Activated CD8-positive, alpha-beta memory T cell treated with anti-CD3 and anti-CD28 coated beads for 1 hour (primary cell): ENCODE measurements at regions not wholly inside any gene's neighbourhood (a gene's known extent, or its start where the extent isn't known, plus 50 kb on each side); places are given as distances from the start of the nearest gene placed in this dataset.

ENCODE experiments used
- DNase-seq, 2 donors: peaks; one replicate each; pipeline ENCODE4 v3.0.0-alpha.2; 2020; ENCODE audit warnings: low read depth in 1 of 2; ENCODE audit errors: extremely low read depth in 1 of 2

DNA sequence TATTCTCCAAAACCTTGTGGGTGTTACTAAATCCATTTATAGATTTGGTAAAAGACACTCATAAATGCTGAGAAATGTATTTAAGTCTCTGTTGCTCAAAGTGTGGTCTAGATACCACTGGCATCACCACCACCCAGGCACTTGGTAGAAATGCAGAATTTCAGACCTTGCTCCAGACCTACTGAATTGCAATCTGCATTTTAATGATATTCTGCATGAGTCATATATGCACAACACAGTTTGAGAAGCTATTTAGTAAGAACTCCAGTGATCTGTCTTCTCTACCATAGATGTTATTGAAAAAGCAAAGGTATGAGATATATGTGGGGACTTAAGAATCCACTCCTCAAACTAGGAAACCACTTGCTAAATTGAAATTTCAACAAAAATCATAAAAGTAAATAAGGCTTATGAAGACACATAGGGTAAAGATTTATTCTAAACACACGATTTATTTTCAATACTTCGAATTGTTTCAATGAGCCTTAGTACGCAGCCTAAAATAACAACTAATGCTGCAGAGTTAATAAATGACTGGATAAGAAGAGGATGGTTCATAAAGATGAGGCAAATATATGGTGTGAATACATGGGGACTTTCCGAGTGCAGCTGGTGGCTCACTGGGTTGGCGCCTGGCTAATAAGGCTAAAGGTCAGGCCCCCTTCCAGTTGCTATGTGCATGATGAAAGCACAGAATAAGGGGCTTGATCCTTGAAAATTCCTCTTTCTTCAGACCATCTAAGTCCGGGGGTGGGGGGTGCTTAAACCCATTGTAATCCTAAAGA lies 813.3 kb downstream of the NR2F2 start:
- DNase-seq = no peak

DNA sequence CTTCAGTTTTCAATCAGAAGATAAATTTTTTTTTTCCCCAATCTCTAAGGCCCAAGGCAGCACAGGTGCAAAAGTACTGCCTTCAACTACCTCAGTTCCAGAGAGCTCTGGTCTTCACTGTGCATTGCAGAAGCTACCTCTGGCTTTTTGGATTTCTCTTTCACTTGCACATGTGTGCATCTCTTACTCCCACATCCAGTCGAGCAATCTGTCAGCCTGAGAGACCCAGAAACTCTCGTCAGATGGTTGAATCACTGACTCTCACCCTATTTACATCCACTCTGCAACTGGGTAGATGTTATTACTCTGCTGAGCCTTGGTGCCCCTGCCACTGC lies 813.8 kb downstream of the NR2F2 start:
- no peak for DNase-seq

DNA sequence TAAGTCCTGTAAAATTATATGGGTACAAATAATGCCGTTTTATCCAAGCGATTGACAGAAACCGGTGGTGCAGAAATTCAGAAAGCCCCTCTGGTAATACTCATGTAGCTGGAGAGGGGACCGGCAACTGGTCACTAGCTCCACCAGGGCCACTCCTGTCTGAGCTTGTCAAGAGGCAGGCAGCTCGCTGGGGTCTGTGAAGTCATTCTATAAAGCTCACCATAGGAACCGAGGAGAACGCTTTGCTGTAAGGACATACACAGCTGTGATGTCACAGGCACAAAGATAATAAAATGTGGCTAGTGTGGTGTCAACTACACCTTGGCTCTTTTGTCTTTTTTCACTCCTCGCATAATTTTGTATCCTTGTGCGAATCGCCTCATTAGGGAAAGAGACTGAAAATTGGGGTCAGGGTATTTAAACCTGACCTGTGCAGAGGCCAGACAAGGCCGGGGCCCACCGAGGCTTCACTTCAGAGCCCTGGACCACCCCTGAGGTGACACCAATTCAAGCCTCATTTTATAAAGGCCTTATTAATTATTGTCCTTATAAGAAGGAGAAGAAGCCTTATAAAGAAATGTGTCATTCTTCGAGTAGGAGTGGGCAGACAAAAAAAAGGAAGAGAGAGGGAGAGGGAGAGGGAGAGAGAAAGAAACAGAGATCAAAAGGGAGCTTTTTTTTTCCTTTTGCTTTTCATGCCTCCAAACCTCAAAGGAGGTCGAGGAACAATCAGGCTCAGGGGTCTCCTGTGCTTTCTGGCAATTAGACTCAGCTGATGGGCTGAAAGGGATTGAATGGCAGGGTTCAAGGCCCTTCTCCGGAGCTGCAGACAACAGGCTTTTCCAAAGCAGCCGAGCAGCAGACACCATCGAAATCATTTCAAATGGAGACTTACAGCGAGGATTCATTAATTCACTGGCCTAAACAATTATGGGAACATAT lies 813.3 kb upstream of the ARRDC4 start:
- DNase-seq = no peak

DNA sequence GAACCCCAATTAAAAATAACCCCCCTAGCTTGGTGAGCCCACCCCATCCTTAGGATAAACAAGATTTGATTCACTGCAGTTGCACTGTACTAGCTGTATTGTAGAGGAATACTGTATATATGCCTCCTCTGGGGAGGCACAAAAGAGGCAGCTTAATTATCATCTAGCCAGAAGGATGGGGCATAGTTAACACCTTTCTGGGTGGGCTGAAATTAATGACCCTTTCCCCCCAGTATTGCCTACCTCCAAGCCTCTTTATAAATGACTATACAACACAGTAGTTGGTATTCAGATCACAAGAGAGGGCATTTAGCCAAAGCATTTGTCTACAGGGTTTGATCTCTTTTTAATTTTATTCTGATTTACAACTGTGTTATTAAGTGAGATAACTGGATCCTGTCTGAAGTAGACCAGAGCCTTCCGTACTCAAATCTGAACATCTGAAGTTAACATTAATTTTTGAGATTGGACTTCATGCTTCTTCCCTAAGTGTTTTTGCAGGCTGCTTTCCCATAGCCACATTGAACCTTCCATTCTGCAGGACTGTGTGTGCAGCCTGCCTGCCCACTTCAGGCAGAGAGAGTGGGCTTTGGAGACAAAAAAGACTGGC lies 807.0 kb upstream of the ARRDC4 start:
- DNase-seq = no peak

DNA sequence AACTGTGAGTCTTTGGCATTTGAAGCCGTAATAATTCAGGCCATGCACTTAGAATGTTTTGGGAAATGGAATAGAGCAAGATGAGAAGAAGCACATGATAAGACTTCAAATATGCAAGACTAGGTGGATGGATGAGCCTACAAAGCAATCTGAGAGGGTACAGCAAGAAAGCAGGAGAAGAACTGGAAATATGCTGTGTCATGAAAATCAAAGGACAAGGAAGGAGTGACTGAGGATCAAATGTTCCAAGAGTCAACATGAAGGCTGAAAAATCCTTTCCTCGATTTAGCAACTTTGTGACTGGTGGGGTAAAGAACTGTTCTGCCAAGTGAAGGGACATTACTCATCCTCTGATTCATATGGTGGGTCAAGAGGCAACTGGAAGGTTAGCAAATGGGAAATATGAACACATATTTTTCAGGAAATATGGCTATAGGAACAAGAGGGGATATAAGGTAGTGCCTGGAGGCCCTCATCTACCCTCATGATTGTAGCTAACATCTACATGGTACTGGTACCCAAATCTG lies 803.7 kb upstream of the ARRDC4 start:
- DNase-seq = no peak

DNA sequence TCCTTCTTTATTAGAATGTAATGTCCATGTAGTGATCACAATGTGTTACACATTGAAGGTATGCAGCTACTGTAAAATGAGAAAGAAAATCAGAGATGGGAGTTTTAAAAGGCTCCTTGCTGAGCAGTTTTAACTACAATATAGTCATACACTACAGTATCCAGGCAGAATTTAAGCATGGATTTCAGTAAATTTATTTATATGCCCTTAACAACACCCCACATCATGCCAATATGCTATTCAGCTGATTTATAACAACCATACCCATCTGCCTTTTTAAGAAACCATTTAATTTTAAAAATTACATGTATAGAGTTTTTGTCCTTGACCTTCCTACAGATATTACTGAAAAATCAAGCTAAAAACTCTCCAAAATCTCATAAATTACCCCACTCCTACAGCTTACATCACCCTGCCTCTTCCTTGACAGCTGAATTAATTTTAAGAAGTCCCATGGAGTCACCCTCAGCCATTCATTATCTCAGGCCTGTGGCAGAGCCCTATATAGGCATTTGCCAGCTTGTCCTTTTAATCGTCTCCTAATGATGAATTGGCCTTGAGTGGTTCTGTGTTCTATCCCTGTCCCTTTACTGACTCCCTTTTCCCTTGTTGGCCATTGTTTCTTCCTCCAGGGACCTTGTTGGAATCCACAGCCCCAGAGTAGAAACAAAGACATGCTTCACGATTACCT lies 797.6 kb upstream of the ARRDC4 start:
- DNase-seq = no peak

DNA sequence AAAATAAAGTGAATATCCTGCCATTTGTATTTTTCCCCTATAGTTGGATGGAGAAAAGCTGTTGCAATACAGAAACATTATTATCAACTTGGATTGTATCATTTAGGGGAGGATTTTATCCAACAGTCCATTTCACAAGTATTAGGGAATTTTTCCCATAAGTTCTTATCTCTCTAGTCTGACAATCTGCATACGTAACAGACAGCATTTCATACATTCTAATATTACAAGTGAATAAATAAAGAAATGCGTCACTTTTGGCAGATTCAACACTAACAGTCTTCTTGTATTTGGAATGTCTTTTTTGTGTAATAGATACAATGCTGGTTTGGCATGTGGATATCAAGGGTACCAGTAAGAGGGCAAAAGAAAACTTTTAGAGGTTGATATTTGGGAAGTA lies 795.3 kb upstream of the ARRDC4 start:
- no peak for DNase-seq

DNA sequence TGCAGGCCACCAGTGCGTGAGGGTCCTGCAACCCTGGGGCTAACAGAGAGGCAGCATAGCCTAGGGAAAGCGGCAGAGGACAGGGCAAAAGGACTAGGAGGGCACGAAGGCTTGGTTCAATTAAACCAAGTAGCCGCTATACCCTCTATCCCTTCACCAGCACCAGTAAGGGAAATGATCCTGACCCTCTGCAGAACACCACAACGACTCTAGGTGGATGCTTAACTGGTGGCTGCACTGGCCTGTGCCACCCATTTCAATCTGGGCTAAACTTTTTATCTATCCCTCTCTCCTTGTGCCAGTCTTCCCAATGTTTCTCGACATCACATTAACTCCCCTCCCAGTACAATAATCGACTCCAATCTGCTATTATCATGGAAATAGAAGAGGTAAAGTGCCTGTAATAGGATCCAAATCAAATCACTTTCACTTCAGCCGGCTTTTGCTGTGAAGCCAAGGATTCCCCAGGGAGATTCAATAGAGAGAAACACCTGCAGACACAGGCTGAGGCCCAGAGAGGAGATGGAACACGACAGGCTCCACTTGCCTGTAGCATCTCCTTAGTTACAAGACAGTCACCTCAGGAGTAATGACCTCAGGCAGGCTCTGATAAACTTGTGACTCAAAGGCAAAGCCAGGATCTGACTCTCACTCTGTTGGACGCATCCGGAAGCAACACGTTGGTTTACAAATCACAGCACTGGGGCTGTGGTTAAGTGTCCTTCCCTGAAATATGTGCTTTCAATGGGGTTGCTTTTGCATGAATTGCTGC lies 791.6 kb upstream of the ARRDC4 start:
- DNase-seq = no peak

DNA sequence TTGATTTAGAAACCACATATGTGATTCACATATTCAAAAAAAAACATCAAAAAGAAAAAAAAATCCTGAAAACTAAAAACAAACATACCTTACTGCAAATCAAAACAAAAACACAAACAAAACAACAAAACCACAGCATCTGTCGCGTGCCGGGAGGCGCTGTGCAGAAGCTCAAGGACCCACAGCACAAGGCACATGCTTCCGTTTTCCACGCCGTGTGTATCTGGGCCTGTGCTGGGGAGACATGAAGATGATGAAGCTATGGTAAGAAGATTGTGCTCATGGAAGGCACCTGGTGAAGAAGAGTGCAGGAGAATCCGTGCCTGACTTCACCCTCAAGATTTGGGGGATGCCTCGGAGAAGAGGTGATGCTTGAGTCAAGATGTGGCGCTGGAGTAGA lies 788.9 kb upstream of the ARRDC4 start:
- no peak for DNase-seq

DNA sequence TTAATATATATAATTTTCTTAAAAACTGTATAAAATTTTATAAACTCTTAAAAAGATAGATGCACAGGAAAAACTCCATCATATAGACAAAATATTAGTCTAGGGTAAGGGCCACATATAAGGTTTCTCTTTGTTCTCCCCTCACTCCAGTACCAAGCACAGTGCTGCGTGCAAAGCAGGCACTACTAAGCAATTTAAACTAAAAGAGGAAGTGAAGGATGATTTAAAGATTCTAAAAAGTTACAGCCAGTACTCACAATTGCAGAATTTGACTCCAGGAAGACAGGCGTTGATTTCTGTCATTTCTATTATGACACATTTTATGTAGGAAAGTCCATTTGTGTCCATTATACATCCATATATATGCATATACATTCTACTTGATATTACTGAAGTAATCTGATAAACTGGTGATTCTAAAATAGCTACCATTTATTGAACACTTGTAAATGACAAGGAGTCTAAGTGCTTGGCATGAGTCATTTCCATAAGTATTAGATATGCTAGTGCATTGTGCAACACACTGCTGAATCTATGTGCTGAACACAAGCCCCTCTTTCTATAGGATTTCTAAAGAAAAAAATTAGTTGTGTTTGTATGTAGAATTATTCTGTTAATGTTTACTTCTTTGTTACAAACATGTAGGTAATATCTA lies 785.5 kb upstream of the ARRDC4 start:
- DNase-seq = no peak

DNA sequence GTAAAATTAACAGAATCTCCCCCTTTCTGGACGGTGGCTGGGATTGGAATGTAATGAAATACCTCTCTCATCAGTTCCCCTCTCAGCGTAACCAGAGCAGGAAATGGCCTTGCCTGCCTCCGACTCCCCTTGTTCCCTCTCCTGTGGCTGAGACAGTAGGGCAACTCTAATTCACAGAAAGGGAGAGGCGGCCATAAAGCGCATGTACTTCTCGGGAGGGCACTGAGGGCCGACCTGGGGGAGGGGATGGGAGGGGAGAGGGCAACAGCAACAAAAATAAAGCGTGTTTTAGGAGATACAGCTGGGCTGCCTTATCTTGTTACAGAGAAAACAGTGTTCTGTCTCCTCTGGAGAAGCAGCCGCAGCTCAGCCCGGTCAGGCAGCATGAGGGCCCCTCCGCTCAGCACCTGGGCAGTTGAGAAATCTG lies 783.3 kb upstream of the ARRDC4 start:
- no peak for DNase-seq

DNA sequence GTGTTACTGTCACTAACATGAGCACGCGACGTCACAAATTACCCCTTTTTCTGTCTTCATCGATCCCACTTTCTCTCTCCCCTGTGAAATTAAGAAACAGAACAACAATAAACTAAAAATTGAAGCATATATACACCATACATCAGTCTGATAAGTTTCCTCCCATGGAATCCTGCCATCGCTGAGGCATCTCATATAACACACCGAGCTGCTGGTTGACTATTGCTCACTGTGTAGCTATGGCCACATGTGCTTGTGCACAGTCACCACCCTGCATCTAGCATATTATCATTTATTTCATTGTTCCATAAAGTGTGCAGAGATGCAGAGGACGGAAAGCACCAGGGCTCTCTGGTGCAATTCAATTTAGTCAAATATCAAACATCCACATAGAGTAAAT lies 777.9 kb upstream of the ARRDC4 start:
- DNase-seq = no peak

DNA sequence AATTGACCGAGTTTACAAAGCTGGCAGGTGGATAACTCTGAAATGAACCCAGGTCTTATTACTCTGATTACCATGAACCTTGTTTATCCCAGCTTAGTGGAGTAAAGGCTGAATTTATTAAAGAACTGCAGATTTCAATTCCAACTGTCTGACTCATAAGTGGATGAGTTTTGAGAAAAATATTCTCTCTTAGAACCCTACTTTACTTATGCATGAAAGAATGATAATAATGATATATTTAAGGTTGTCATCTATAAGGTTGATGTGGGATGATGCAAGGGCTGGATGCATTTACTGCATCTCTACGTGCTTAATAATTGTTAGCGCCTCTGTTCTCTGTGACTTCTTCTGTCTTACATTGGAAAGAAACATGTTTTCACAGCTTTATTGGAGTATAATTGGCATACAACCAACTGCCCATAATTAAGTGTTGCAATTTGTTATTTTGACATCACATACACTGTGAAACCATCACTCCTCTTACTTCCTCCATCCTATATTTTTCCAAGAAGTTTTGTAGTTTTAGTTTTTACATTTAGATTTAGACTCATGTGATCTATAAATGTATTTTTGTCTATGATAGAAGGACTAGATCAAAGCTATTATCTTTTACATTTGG lies 771.2 kb upstream of the ARRDC4 start:
- no peak for DNase-seq

DNA sequence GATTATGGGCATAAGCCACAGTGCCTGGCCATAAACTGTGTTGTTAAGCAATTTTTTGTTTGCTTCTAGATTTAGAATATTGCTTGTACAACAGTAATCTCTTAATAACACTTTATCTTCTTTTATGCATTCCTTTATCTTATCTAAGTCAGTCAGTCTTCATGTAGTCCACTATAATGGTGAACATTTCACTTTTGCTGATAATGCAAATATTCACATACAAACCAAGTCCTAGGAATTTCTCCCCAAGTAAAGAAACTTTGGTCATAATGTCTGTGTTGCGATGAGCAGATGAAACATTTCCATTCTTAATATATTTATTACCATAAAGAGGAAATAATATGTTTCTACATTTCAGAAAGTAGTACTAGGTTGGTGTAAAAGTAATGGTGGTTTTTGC lies 765.8 kb upstream of the ARRDC4 start:
- no peak for DNase-seq

DNA sequence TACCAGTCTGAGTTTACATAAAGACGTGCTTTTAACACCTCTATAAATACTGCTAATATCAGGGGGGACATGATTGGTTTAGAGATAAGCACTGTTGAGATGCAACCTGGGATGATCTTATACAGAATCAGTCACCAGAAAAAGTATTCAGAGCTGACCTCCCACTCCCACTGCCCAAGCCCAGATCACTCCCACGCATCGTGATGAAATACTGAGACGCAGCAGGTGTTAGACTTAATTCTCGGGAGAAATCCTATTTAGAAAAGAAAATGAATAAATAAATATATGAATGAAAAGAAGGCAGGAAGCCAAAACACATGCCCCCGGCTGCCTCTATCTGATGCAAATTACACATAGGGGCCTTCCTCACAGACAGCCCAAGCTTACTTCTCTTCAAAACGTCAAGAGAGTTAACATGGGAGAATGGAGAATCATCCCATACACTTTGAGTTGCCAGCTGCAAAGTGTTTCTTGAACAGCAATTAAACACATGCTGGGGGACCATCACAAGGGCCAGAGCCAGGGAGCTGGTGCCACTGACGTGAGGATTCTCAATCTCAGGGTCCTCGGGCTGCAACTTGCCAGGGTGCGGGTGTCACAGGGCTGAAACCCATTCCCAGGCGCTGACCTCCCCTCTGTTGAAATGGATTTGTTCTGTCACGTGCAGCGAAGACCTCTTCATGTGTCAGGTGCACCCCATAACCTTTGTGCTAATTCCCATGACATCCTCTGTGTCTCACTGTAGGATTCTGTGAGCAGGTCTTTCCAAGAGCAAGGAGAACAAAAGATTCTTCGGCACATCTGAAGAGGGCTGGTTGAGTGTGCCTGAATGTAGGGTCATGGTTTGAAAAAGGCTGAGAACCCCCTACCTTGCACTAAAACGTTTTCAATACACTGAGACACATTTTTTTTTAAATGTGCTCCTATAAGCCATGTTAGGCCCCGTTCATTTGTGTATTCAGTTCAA lies 764.2 kb upstream of the ARRDC4 start:
- no peak for DNase-seq

DNA sequence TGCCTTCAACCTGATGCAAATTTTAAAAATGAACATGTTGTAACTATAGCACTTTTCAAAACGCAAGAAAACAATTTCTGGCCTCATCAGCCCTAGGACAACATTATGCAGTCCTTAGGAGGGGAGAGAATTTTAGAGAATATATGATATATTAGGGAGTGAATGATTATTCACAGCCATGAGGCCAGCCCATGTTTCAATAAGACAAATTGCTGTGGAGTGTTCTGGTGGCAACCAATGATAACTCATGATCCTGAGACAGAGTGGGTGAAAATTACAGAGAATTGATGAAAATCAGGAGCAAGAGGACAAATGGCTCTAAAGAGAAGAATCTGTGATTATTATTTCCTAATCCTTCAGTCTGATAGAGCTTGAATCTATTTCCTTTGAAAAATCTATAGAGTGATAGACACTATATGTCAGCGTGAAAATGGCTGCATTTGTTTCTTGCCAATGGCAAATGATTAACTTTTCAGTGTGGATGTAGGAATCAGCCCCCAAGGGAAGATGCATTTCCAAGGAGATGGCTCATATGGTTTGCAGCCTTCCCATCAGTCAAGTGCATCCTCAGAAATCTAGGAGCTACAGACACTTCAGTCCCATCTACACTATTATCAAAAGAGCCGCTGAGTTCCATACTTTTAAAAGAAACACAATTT lies 761.0 kb upstream of the ARRDC4 start:
- no peak for DNase-seq

DNA sequence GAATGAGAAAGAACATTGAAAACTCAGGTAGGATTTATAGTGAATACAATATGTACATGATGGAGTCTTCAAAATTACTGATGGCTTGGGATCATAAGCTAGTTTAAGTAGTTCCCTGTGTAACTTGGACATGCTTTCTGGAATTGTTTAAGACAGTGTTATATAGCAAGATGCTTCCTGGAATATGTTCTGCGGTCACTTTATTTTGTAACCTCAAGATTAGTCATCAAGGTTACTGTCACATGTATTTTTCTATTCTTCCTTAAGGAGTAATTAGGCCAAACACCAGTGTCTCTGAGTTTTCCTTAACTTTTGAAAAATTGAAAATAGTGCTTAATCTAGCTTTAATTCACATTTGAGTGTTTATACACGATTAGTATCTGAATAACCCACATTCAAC lies 760.3 kb upstream of the ARRDC4 start:
- DNase-seq = no peak

DNA sequence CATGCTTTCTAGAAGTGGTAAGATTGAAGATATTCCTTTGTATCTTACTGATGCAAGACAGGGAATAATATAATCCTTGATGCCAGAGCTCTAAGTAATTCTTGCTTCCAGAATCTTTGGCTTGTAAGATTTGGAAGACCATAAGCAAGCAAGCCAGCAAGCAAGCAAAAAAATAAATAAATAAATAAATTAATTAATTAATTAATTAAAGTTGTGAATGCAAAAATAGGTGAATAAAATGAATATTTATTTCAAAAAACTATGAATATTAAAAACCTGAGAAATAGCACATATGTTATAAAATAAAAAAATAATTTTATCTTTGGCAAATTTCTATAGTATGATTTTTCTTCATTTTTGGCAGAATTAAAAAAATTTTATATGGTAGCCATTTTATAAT lies 750.2 kb upstream of the ARRDC4 start:
- no peak for DNase-seq
